Suprapubic skin (tissue), 4 donors: ENCODE measurements at regions not wholly inside any gene's neighbourhood (a gene's known extent, or its start where the extent isn't known, plus 50 kb on each side); places are given as distances from the start of the nearest gene placed in this dataset.

ENCODE experiments used
- DNase-seq, 2 donors: peaks; one replicate each; pipeline ENCODE4 v3.0.0-alpha.2; 2019; ENCODE audit warnings: low spot score in 2 of 2
- H3K27ac ChIP-seq: fragments of 200-600 bp; sonication (generic); one replicate; pipeline ENCODE4 v1.5.1; 2019
- H3K27me3 ChIP-seq: fragments of 200-600 bp; sonication (generic); one replicate; pipeline ENCODE4 v1.5.1; 2019
- H3K36me3 ChIP-seq: fragments of 200-600 bp; sonication (generic); one replicate; pipeline ENCODE4 v1.5.1; 2019
- H3K4me1 ChIP-seq: fragments of 200-600 bp; sonication (generic); one replicate; pipeline ENCODE4 v1.5.1; 2019
- H3K4me3 ChIP-seq: fragments of 200-600 bp; sonication (generic); one replicate; pipeline ENCODE4 v1.5.1; 2019; ENCODE audit warnings: mild to moderate bottlenecking
- H3K9me3 ChIP-seq: fragments of 200-600 bp; sonication (generic); one replicate; pipeline ENCODE4 v1.5.1; 2019
- EP300 ChIP-seq: sonication (generic); formaldehyde crosslinking; IDR thresholded peaks from one replicate; pipeline ENCODE4 v1.6.1; 2017; ENCODE audit warnings: antibody characterized with exemption
- POLR2A ChIP-seq, 2 donors: fragments of 450-650 bp; IDR thresholded peaks; one replicate each; pipeline ENCODE4 v1.6.1; 2017; ENCODE audit warnings: antibody characterized with exemption in 2 of 2, mild to moderate bottlenecking in 2 of 2, moderate library complexity in 2 of 2
- POLR2AphosphoS5 ChIP-seq, 3 donors: sonication (generic); formaldehyde crosslinking; IDR thresholded peaks; one replicate each; pipeline ENCODE4 v1.6.1; 2017; ENCODE audit warnings: antibody characterized with exemption in 3 of 3
- WGBS: methylation state at CpG from one replicate; pipeline ENCODE4 v1.1.5; 2018; 5-methylcytosine and 5-hydroxymethylcytosine counted together
- TF ChIP-seq, protein P1 (sequence below), 2 donors: fragments of 200-600 bp in 1 of 2; fragments of 450-650 bp in 1 of 2; sonication (generic) in 1 of 2; IDR thresholded peaks; one replicate each; pipeline ENCODE4 v1.5.1; 2016 to 2019; ENCODE audit warnings: antibody characterized with exemption in 2 of 2, mild to moderate bottlenecking in 1 of 2, moderate library complexity in 1 of 2

DNA sequence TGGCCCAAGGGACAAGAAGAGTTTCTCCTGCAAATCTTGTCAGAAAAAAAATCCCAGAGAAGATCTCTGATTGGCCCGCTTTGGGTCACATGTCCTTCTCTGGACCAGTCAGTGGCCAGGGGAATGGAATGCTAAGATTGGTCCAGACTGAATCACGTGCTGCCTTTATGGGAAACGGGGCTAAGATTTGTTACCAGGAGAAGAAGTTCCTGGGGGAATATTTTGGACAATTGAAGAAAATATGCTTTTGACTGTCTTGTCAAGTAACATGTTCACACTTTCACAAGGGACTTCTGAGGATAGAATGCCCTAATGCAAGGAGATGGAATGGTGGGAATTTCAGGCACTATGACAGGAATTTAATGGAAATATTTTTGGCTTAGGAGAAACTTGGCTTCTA lies 74.1 kb upstream of the SH3PXD2B start:
- DNase-seq, result no peak
- 73% methylated on average over 3 of the region's 3 CpGs for WGBS
- Histone ChIP-seq H3K9me3 (no peaks in the 10 kb centered on the region), H3K4me1 (peaks cover 7% of the 10 kb centered on the region), H3K27ac (no peak overlapping the region), H3K36me3 (no peaks in the 10 kb centered on the region), H3K27me3 (no peaks in the 10 kb centered on the region), H3K4me3 (no peak overlapping the region)
- TF ChIP-seq, protein P1, sequence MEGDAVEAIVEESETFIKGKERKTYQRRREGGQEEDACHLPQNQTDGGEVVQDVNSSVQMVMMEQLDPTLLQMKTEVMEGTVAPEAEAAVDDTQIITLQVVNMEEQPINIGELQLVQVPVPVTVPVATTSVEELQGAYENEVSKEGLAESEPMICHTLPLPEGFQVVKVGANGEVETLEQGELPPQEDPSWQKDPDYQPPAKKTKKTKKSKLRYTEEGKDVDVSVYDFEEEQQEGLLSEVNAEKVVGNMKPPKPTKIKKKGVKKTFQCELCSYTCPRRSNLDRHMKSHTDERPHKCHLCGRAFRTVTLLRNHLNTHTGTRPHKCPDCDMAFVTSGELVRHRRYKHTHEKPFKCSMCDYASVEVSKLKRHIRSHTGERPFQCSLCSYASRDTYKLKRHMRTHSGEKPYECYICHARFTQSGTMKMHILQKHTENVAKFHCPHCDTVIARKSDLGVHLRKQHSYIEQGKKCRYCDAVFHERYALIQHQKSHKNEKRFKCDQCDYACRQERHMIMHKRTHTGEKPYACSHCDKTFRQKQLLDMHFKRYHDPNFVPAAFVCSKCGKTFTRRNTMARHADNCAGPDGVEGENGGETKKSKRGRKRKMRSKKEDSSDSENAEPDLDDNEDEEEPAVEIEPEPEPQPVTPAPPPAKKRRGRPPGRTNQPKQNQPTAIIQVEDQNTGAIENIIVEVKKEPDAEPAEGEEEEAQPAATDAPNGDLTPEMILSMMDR (IDR thresholded peaks at IDR 0.05), result no peak

DNA sequence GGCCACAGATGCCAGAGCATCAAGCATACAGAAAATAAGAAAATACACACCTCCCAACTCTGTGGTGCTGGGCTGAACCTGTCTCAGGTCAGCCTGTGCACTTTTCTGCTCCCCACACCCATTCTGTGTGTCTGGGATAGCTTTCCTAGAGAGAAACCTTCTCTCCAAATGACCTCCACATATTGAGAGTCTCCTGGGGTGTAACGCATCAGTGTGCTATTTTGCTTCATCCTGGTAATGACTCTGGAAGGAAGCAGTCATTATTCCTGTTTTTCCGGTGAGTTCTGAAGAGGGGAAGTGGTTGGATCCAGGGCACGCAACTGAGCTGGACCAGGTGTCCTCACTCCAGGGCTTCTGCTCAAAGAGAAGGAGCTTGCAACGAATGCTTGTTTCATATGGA lies 73.2 kb upstream of the SH3PXD2B start:
- Histone ChIP-seq H3K9me3 (no peaks in the 10 kb centered on the region), H3K27me3 (no peaks in the 10 kb centered on the region), H3K27ac (no peak overlapping the region), H3K36me3 (no peaks in the 10 kb centered on the region), H3K4me1 (no peaks in the 10 kb centered on the region), H3K4me3 (no peak overlapping the region)
- 63% methylated on average over 4 of the region's 4 CpGs for WGBS
- TF ChIP-seq EP300 (no peak), POLR2A (IDR thresholded peaks at IDR 0.05) (no peak), POLR2AphosphoS5 (IDR thresholded peaks at IDR 0.05) (no peak)
- TF ChIP-seq, protein P1 (IDR thresholded peaks at IDR 0.05), result no peak
- DNase-seq, result no peak

DNA sequence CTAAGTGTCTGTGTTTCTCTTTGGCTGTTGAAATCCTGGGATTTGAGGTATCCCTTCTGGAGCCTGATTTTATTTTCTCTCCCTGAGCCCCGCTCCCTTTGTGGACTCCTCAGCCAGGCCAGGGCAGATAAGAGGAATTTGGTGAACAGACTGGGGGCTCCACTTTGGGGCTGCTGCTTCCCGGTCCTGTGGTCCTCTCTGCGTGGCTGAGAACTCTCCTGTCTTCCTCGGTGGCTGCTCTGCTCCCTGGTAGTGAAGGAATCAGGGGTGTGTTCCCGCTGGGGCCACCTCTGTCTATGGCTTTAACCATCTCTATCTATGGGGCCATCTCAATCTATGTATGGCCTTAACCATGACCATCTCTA lies 71.7 kb upstream of the SH3PXD2B start:
- 96% methylated on average over 5 of the region's 5 CpGs for WGBS
- Histone ChIP-seq H3K36me3 (no peaks in the 10 kb centered on the region), H3K27me3 (no peaks in the 10 kb centered on the region), H3K9me3 (peaks cover 8% of the 10 kb centered on the region), H3K4me1 (no peaks in the 10 kb centered on the region), H3K27ac (no peak overlapping the region), H3K4me3 (no peak overlapping the region)
- TF ChIP-seq POLR2AphosphoS5 (IDR thresholded peaks at IDR 0.05) (no peak), POLR2A (IDR thresholded peaks at IDR 0.05) (no peak), EP300 (no peak)
- TF ChIP-seq, protein P1 (IDR thresholded peaks at IDR 0.05), result no peak
- DNase-seq, result no peak

DNA sequence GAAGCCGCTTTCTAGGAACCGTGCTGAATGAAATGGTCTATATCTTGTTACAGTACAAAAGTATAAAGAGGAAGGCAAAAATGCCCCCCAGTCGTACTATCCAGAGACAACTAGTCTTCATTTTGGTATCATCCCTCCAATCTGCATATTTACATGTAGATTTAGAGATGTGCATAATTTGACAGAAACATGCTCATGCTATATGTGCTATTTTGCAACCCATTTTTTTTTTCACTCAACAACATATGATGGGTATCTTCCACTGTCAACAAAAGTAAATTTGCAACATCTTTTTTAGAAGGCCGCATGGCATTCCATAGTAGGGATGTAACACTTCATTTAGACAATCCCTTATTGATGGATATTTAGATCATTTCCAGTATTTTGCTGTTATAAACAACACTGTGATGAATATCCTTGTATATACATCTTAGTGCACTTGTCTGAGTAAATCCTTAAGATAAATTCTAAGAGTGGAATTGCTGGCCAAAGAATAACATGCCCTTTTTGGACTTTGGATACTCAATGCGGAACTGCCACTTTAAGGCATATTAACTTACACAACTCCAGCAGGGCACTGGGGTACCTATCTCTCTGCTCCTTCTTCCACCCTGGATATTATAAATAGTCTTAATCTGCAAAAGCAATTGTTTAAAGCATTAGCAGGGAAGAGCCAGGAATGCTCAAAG lies 71.1 kb upstream of the SH3PXD2B start:
- no peak overlapping the region for H3K27ac ChIP-seq
- TF ChIP-seq POLR2AphosphoS5 (IDR thresholded peaks at IDR 0.05) (no peak), EP300 (no peak), POLR2A (IDR thresholded peaks at IDR 0.05) (no peak)
- TF ChIP-seq, protein P1 (IDR thresholded peaks at IDR 0.05), result no peak

DNA sequence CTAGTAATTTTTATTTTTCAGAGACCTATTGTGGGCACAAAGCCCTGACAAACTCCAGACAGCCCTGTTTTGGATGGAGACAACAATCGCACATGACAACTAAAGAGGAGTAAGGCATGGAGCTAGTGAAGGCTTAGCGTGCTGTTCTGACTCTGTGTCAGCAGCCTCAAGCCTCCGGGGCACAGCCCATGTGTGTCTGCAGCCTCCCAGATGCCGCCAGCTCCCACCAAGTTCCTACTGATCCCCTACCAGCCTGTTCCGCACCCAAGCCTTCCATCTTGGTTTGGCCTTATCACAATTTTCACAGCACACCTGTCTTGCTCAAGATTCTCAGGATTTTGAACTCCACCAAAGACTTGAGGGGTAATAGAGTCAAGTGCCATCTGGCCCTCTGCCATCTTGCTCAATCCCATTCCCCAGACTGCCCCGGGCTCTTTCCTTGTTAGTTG lies 70.3 kb upstream of the SH3PXD2B start:
- H3K9me3 ChIP-seq, result peaks cover 8% of the 10 kb centered on the region
- 59% methylated on average over 6 of the region's 6 CpGs for WGBS
- no peak for DNase-seq
- no peak overlapping the region for H3K4me3 ChIP-seq
- H3K27ac ChIP-seq, result no peak overlapping the region
- H3K36me3 ChIP-seq, result no peaks in the 10 kb centered on the region
- H3K4me1 ChIP-seq, result no peaks in the 10 kb centered on the region
- H3K27me3 ChIP-seq, result no peaks in the 10 kb centered on the region
- no peak for TF ChIP-seq EP300
- TF ChIP-seq, protein P1 (IDR thresholded peaks at IDR 0.05), result no peak

More for the DNA sequence above, 71.1 kb upstream of the SH3PXD2B start:
- H3K4me3 ChIP-seq, result no peak overlapping the region
- H3K36me3 ChIP-seq, result no peaks in the 10 kb centered on the region
- WGBS, result 91% methylated on average over 5 of the region's 5 CpGs
- no peak for DNase-seq
- H3K27me3 ChIP-seq, result no peaks in the 10 kb centered on the region
- H3K9me3 ChIP-seq, result peaks cover 8% of the 10 kb centered on the region
- no peaks in the 10 kb centered on the region for H3K4me1 ChIP-seq
